IMR-90 (cell line): ENCODE measurements at regions not wholly inside any gene's neighbourhood (a gene's known extent, or its start where the extent isn't known, plus 50 kb on each side); places are given as distances from the start of the nearest gene placed in this dataset.

ENCODE experiments used
- ATAC-seq: fragments of 200-7000 bp; cut with Tn5 transposase; 2 replicates; pipeline ENCODE4 v1.9.1; 2020; ENCODE audit warnings: low read depth, mild to moderate bottlenecking, moderate library complexity
- BruUV-seq: library from RNA; stranded (reverse); fragments of 400-500 nt; replicated peaks from 2 replicates; lab custom pipeline; 2021; lab: Mats Ljungman, UMichigan
- CTCF ChIA-PET: fragments of 300-600 bp; formaldehyde crosslinking; extraction: SDS; loops from one replicate; lab custom pipeline; 2021; ENCODE audit warnings: antibody characterized with exemption; lab: Yijun Ruan, JAX
- POLR2A ChIA-PET: fragments of 300-600 bp; sonication (Branson Sonifier 250); formaldehyde crosslinking; loops from one replicate; lab custom pipeline; 2022; ENCODE audit warnings: antibody characterized with exemption; ENCODE audit not compliant: unreplicated experiment; lab: Charles Lee
- DNase-seq: peaks from one replicate; pipeline ENCODE4 v3.0.0; 2013
- H2AFZ ChIP-seq: replicated peaks from 2 replicates; pipeline ENCODE3; 2013; ENCODE audit warnings: low read length, mild to moderate bottlenecking; ENCODE audit not compliant: poor library complexity
- H2AK5ac ChIP-seq: 2 replicates; pipeline ENCODE4 v1.6.1; 2013; ENCODE audit warnings: low read depth, low read length, inconsistent platforms
- H2AK9ac ChIP-seq: replicated peaks from 2 replicates; pipeline ENCODE3; 2013; ENCODE audit warnings: mild to moderate bottlenecking, low read depth, low read length, moderate library complexity; ENCODE audit not compliant: poor library complexity
- H2BK120ac ChIP-seq: 2 replicates; pipeline ENCODE4 v1.6.1; 2013; ENCODE audit warnings: low read depth, low read length, inconsistent platforms
- H2BK15ac ChIP-seq: 3 replicates; pipeline ENCODE4 v1.6.1; 2013; ENCODE audit warnings: low read depth, low read length, inconsistent platforms
- H2BK20ac ChIP-seq: 2 replicates; pipeline ENCODE4 v1.6.1; 2013; ENCODE audit warnings: low read depth, mild to moderate bottlenecking, inconsistent platforms, low read length, moderate library complexity
- H2BK5ac ChIP-seq: 2 replicates; pipeline ENCODE4 v1.6.1; 2013; ENCODE audit warnings: mild to moderate bottlenecking, low read depth, low read length, inconsistent platforms; ENCODE audit not compliant: poor library complexity, severe bottlenecking
- H3K14ac ChIP-seq: replicated peaks from 2 replicates; pipeline ENCODE4 v1.6.1; 2013; ENCODE audit warnings: low read depth, low read length, inconsistent platforms
- H3K18ac ChIP-seq: 2 replicates; pipeline ENCODE4 v1.6.1; 2013; ENCODE audit warnings: low read depth, low read length, control low read depth
- H3K23ac ChIP-seq: 2 replicates; pipeline ENCODE4 v1.6.1; 2013; ENCODE audit warnings: low read depth, low read length, inconsistent platforms
- H3K27ac ChIP-seq: 2 replicates; pipeline ENCODE4 v1.5.1; 2013; ENCODE audit warnings: mild to moderate bottlenecking, control low read depth, low read length; ENCODE audit not compliant: insufficient read depth
- H3K27me3 ChIP-seq: 2 replicates; pipeline ENCODE4 v1.6.1; 2013; ENCODE audit warnings: low read length; ENCODE audit not compliant: control insufficient read depth, insufficient read depth
- H3K36me3 ChIP-seq: 2 replicates; pipeline ENCODE4 v1.6.1; 2013; ENCODE audit warnings: low read length, mixed read lengths; ENCODE audit not compliant: control insufficient read depth, insufficient read depth
- H3K4ac ChIP-seq: 2 replicates; pipeline ENCODE4 v1.6.1; 2013; ENCODE audit warnings: low read depth, low read length, inconsistent platforms
- H3K4me1 ChIP-seq: 2 replicates; pipeline ENCODE4 v1.6.1; 2013; ENCODE audit warnings: low read length, mixed read lengths; ENCODE audit not compliant: control insufficient read depth, insufficient read depth
- H3K4me2 ChIP-seq: 2 replicates; pipeline ENCODE4 v1.6.1; 2013; ENCODE audit warnings: low read depth, mild to moderate bottlenecking, control low read depth, low read length, moderate library complexity
- H3K4me3 ChIP-seq: 2 replicates; pipeline ENCODE4 v1.5.1; 2013; ENCODE audit warnings: low read depth, mild to moderate bottlenecking, control low read depth, low read length, moderate library complexity; ENCODE audit not compliant: insufficient read depth
- H3K56ac ChIP-seq: 2 replicates; pipeline ENCODE4 v1.6.1; 2013; ENCODE audit warnings: low read length, inconsistent platforms; ENCODE audit not compliant: insufficient read depth; ENCODE audit errors: extremely low read depth
- H3K79me1 ChIP-seq, 2 experiments: 2 replicates each; pipeline ENCODE4 v1.6.1; 2013; ENCODE audit warnings: low read length in 2 of 2, inconsistent platforms in 1 of 2, low read depth in 1 of 2
- H3K9ac ChIP-seq: 2 replicates; pipeline ENCODE4 v1.6.1; 2013; ENCODE audit warnings: low read depth, low read length, control low read depth
- H3K9me1 ChIP-seq: 2 replicates; pipeline ENCODE4 v1.6.1; 2013; ENCODE audit warnings: low read length, inconsistent platforms; ENCODE audit not compliant: insufficient read depth
- H3K9me3 ChIP-seq: 2 replicates; pipeline ENCODE4 v1.6.1; 2013; ENCODE audit warnings: low read length; ENCODE audit not compliant: control insufficient read depth, insufficient read depth
- H4K20me1 ChIP-seq: 2 replicates; pipeline ENCODE4 v1.6.1; 2013; ENCODE audit warnings: low read length, inconsistent platforms; ENCODE audit not compliant: insufficient read depth
- H4K5ac ChIP-seq: 2 replicates; pipeline ENCODE4 v1.6.1; 2013; ENCODE audit warnings: mild to moderate bottlenecking, low read depth, low read length, control low read depth
- H4K8ac ChIP-seq, 2 experiments: 2 replicates each; pipeline ENCODE4 v1.6.1; 2013; ENCODE audit warnings: low read depth in 2 of 2, low read length in 2 of 2, control low read depth in 1 of 2, inconsistent platforms in 1 of 2
- H4K91ac ChIP-seq: 2 replicates; pipeline ENCODE4 v1.6.1; 2013; ENCODE audit warnings: low read depth, low read length, inconsistent platforms; ENCODE audit not compliant: insufficient read depth
- CHD1 ChIP-seq: IDR thresholded peaks from 2 replicates; pipeline ENCODE4 v1.6.1; 2012; ENCODE audit warnings: low read depth, low read length, improper control_type of control experiment
- WGBS, 2 experiments: methylation state at CpG; one replicate each; pipeline versions ENCODE4 v1.1.5 to v1.1.7; 2013; ENCODE audit warnings: missing lambda C conversion rate in 2 of 2; ENCODE audit not compliant: insufficient read length in 1 of 2; ENCODE audit errors: extremely low coverage in 2 of 2; 5-methylcytosine and 5-hydroxymethylcytosine counted together
- dilution Hi-C: fragments of 300-500 bp; cut with HindIII; formaldehyde crosslinking; loops from one replicate; pipeline ENCODE4 v1.14.3; 2018; ENCODE audit warnings: low sequenced_read_pairs; ENCODE audit not compliant: unreplicated experiment
- in situ Hi-C: fragments of 300-500 bp; cut with MboI; formaldehyde crosslinking; loops from 3 replicates; pipeline ENCODE4 v1.14.3; 2019; ENCODE audit warnings: low sequenced_read_pairs, inconsistent platforms, mixed read lengths
- intact Hi-C: fragments of 100-400 bp; cut with micrococcal nuclease; formaldehyde crosslinking; loops from 2 replicates; pipeline ENCODE4 v1.10.0; 2022

DNA sequence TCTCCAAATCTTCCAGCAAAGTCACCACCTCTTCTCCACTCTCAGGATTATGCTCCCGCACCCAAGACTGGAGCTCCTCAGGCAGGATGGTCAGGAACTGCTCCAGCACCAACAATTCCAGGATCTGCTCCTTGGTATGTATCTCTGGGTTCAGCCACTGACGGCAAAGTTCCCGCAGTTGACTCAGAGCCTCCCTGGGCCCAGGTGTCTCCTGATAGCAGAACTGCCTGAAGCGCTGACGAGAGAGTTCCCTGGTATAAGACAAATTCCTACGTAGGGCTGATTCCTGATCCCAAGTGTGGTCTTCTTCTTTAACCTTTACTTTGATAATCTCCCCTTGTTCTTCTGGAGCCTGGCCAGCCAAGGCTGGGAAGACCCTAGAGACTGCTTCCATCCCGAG, 60.6 kb downstream of the GPX5 start:
- Histone ChIP-seq H3K18ac (no peak overlapping the region), H3K9ac (no peak overlapping the region), H2BK15ac (no peak overlapping the region), H2BK5ac (no peak overlapping the region), H3K9me3 (no peaks in the 10 kb centered on the region), H3K27ac (no peak overlapping the region), H2AFZ (no peak overlapping the region), H3K36me3 (no peaks in the 10 kb centered on the region), H3K9me1 (no peaks in the 10 kb centered on the region), H3K4ac (no peak overlapping the region), H3K79me1 (no peaks in the 10 kb centered on the region), H3K14ac (no peak overlapping the region), H2AK5ac (no peak overlapping the region), H4K5ac (no peak overlapping the region), H2BK120ac (no peak overlapping the region), H3K27me3 (peaks cover 2% of the 10 kb centered on the region; the same call in 1 of the 2 replicates), H2BK20ac (no peak overlapping the region), H4K8ac (no peak overlapping the region), H3K56ac (no peak overlapping the region), H3K4me2 (no peak overlapping the region), H3K23ac (no peak overlapping the region), H4K91ac (no peak overlapping the region), H4K20me1 (no peaks in the 10 kb centered on the region), H3K4me3 (no peak overlapping the region), H2AK9ac (no peak overlapping the region), H3K4me1 (no peaks in the 10 kb centered on the region)
- no peak for TF ChIP-seq CHD1
- no TSS peak for BruUV-seq
- dilution Hi-C loops (no loop called here), intact Hi-C loops (loop anchor here (10.0 kb wide), 1 partner anchor 182 kb away; no protein-coding TSS in a partner anchor), in situ Hi-C loops (no loop called here)
- POLR2A ChIA-PET, result no interaction called here
- no peak for DNase-seq
- 100% methylated on average over 1 of the region's 7 CpGs; no CpG with 5 or more reads in 1 of the 2 experiments for WGBS, 2 experiments
- ATAC-seq, result no peak
- CTCF ChIA-PET, result no interaction called here
